Tibial nerve (tissue), 3 donors: ENCODE measurements at regions not wholly inside any gene's neighbourhood (a gene's known extent, or its start where the extent isn't known, plus 50 kb on each side); places are given as distances from the start of the nearest gene placed in this dataset.

Source experiments
- EP300 ChIP-seq, 2 donors: sonication (generic); formaldehyde crosslinking; IDR thresholded peaks; one replicate each; pipeline ENCODE4 v1.6.1; 2017; ENCODE audit warnings: antibody characterized with exemption in 2 of 2, mild to moderate bottlenecking in 1 of 2
- POLR2A ChIP-seq, 2 donors: fragments of 450-650 bp; IDR thresholded peaks; one replicate each; pipeline ENCODE4 v1.6.1; 2017; ENCODE audit warnings: antibody characterized with exemption in 2 of 2, mild to moderate bottlenecking in 2 of 2, moderate library complexity in 2 of 2

GRCh38 chr18:61132031-61132430 lies 201.2 kb upstream of the CDH20 start:
- no peak for TF ChIP-seq POLR2A (IDR thresholded peaks at IDR 0.05)
- TF ChIP-seq EP300 (IDR thresholded peaks at IDR 0.05) = no peak
